H1 (cell line): ENCODE measurements at regions not wholly inside any gene's neighbourhood (a gene's known extent, or its start where the extent isn't known, plus 50 kb on each side); places are given as distances from the start of the nearest gene placed in this dataset.

Experiments used
- CBX5 ChIP-seq: fragments of 300-800, 300-1000 bp; sonication (generic); IDR thresholded peaks from 2 replicates; pipeline ENCODE4 v1.7.1; 2016; ENCODE audit warnings: antibody characterized with exemption, low read length, low read depth
- FOSL1 ChIP-seq: IDR thresholded peaks from 2 replicates; pipeline ENCODE4 v1.6.1; 2011; ENCODE audit warnings: mild to moderate bottlenecking, low read depth, low read length, moderate library complexity; ENCODE audit not compliant: insufficient read depth
- JUND ChIP-seq: IDR thresholded peaks from 2 replicates; pipeline ENCODE4 v1.6.1; 2011; ENCODE audit warnings: mild to moderate bottlenecking, improper control_type of control experiment, low read length
- MAFK ChIP-seq: IDR thresholded peaks from 2 replicates; pipeline ENCODE4 v1.6.1; 2012; ENCODE audit warnings: low read depth, mild to moderate bottlenecking, improper control_type of control experiment, low read length
- PHF8 ChIP-seq: fragments of 200-600 bp; sonication (generic); conservative IDR thresholded peaks from 2 replicates; pipeline ENCODE4 v1.7.1; 2012; ENCODE audit warnings: low read depth, mild to moderate bottlenecking, inconsistent platforms, low read length, moderate library complexity
- POU5F1 ChIP-seq: IDR thresholded peaks from 2 replicates; pipeline ENCODE4 v1.6.1; 2011; ENCODE audit warnings: low read depth, mild to moderate bottlenecking, low read length, moderate library complexity
- RFX5 ChIP-seq: IDR thresholded peaks from 2 replicates; pipeline ENCODE4 v1.6.1; 2011; ENCODE audit warnings: low read depth, low read length, improper control_type of control experiment, borderline replicate concordance
- TBP ChIP-seq: IDR thresholded peaks from 2 replicates; pipeline ENCODE4 v1.6.1; 2011; ENCODE audit warnings: low read depth, low read length, improper control_type of control experiment
- TEAD4 ChIP-seq: IDR thresholded peaks from 2 replicates; pipeline ENCODE4 v1.6.1; 2012; ENCODE audit warnings: low read depth, low read length, inconsistent platforms, mixed read lengths
- YY1 ChIP-seq: IDR thresholded peaks from 2 replicates; pipeline ENCODE4 v1.6.1; 2011; ENCODE audit warnings: low read depth, mild to moderate bottlenecking, low read length
- TF ChIP-seq, protein P1 (sequence below): fragments of 300-600 bp; sonication (generic); IDR thresholded peaks from 2 replicates; pipeline ENCODE4 v1.7.1; 2012; ENCODE audit warnings: low read length, moderate library complexity, mild to moderate bottlenecking, inconsistent platforms; ENCODE audit not compliant: insufficient replicate concordance

DNA sequence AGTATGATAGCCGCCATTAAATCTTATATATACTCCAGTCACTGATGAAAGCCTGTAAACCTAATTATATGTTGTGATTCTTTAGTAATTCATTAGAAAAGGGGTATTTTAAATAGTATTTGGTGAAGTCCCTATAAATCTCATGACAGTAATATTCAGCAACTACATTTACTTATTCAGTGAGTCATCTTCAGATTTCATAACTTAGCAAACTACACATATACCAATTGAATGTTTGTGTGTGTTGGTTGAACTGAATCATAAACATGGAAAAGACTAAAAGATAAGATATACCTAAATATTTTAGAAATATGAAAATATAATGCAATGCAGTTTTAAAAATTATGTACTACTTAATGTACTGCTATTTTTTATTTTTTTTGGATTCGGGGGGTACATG, 1050.4 kb downstream of the MAT2B start (continued):
- TF ChIP-seq, protein P1, sequence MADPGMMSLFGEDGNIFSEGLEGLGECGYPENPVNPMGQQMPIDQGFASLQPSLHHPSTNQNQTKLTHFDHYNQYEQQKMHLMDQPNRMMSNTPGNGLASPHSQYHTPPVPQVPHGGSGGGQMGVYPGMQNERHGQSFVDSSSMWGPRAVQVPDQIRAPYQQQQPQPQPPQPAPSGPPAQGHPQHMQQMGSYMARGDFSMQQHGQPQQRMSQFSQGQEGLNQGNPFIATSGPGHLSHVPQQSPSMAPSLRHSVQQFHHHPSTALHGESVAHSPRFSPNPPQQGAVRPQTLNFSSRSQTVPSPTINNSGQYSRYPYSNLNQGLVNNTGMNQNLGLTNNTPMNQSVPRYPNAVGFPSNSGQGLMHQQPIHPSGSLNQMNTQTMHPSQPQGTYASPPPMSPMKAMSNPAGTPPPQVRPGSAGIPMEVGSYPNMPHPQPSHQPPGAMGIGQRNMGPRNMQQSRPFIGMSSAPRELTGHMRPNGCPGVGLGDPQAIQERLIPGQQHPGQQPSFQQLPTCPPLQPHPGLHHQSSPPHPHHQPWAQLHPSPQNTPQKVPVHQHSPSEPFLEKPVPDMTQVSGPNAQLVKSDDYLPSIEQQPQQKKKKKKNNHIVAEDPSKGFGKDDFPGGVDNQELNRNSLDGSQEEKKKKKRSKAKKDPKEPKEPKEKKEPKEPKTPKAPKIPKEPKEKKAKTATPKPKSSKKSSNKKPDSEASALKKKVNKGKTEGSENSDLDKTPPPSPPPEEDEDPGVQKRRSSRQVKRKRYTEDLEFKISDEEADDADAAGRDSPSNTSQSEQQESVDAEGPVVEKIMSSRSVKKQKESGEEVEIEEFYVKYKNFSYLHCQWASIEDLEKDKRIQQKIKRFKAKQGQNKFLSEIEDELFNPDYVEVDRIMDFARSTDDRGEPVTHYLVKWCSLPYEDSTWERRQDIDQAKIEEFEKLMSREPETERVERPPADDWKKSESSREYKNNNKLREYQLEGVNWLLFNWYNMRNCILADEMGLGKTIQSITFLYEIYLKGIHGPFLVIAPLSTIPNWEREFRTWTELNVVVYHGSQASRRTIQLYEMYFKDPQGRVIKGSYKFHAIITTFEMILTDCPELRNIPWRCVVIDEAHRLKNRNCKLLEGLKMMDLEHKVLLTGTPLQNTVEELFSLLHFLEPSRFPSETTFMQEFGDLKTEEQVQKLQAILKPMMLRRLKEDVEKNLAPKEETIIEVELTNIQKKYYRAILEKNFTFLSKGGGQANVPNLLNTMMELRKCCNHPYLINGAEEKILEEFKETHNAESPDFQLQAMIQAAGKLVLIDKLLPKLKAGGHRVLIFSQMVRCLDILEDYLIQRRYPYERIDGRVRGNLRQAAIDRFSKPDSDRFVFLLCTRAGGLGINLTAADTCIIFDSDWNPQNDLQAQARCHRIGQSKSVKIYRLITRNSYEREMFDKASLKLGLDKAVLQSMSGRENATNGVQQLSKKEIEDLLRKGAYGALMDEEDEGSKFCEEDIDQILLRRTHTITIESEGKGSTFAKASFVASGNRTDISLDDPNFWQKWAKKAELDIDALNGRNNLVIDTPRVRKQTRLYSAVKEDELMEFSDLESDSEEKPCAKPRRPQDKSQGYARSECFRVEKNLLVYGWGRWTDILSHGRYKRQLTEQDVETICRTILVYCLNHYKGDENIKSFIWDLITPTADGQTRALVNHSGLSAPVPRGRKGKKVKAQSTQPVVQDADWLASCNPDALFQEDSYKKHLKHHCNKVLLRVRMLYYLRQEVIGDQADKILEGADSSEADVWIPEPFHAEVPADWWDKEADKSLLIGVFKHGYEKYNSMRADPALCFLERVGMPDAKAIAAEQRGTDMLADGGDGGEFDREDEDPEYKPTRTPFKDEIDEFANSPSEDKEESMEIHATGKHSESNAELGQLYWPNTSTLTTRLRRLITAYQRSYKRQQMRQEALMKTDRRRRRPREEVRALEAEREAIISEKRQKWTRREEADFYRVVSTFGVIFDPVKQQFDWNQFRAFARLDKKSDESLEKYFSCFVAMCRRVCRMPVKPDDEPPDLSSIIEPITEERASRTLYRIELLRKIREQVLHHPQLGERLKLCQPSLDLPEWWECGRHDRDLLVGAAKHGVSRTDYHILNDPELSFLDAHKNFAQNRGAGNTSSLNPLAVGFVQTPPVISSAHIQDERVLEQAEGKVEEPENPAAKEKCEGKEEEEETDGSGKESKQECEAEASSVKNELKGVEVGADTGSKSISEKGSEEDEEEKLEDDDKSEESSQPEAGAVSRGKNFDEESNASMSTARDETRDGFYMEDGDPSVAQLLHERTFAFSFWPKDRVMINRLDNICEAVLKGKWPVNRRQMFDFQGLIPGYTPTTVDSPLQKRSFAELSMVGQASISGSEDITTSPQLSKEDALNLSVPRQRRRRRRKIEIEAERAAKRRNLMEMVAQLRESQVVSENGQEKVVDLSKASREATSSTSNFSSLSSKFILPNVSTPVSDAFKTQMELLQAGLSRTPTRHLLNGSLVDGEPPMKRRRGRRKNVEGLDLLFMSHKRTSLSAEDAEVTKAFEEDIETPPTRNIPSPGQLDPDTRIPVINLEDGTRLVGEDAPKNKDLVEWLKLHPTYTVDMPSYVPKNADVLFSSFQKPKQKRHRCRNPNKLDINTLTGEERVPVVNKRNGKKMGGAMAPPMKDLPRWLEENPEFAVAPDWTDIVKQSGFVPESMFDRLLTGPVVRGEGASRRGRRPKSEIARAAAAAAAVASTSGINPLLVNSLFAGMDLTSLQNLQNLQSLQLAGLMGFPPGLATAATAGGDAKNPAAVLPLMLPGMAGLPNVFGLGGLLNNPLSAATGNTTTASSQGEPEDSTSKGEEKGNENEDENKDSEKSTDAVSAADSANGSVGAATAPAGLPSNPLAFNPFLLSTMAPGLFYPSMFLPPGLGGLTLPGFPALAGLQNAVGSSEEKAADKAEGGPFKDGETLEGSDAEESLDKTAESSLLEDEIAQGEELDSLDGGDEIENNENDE: no peak
- TF ChIP-seq MAFK (no peak), TBP (no peak), RFX5 (no peak), YY1 (no peak), CBX5 (no peak), PHF8 (no peak), TEAD4 (no peak), FOSL1 (no peak), JUND (no peak), POU5F1 (no peak)
